Fibroblast of mammary gland (primary cell): ENCODE measurements at regions not wholly inside any gene's neighbourhood (a gene's known extent, or its start where the extent isn't known, plus 50 kb on each side); places are given as distances from the start of the nearest gene placed in this dataset.

Source experiments
- DNase-seq: peaks from one replicate; pipeline ENCODE4 v3.0.0-alpha.2; 2010; ENCODE audit warnings: low read depth
- H3K4me3 ChIP-seq: 2 replicates; pipeline ENCODE4 v1.5.1; 2011; ENCODE audit warnings: low read depth, mild to moderate bottlenecking, low read length, moderate library complexity; ENCODE audit not compliant: control insufficient read depth
- TF ChIP-seq, protein P1 (sequence below): conservative IDR thresholded peaks from 2 replicates; pipeline ENCODE4 v1.5.1; 2011; ENCODE audit warnings: low read depth, low read length, inconsistent platforms; ENCODE audit not compliant: control insufficient read depth, insufficient read depth

DNA sequence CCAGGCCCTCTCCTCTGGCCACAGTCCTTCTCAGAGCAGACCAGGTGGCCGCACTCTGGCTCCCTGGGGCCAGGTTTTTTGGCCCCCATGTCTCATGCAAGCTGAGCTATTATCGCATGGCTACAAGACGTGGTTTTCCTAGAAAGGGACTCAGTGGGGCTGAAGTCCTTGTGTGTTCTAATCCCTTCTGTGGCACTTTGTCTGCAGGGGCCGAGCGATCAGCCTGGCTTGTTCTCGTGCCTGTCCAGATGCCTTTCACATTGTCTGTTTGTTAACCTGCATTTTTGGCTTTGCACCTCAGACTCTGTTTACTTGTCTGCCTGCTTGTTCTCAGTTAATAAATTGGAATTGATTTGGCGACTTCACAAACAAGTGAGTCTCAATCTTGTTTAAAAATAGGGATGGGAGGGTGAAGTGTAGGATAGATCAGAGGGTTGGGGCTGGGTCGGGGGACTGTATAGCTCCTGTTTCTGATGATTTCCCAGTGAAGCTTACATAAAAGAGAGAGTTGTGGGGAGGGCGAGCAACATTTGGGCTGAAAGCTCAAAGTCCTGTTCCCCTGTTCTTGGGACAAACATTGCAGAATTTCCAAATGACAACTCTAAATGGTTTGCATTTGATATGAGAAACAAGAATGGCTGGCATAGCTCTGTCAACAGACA, 440.4 kb downstream of the COG6 start:
- TF ChIP-seq, protein P1, sequence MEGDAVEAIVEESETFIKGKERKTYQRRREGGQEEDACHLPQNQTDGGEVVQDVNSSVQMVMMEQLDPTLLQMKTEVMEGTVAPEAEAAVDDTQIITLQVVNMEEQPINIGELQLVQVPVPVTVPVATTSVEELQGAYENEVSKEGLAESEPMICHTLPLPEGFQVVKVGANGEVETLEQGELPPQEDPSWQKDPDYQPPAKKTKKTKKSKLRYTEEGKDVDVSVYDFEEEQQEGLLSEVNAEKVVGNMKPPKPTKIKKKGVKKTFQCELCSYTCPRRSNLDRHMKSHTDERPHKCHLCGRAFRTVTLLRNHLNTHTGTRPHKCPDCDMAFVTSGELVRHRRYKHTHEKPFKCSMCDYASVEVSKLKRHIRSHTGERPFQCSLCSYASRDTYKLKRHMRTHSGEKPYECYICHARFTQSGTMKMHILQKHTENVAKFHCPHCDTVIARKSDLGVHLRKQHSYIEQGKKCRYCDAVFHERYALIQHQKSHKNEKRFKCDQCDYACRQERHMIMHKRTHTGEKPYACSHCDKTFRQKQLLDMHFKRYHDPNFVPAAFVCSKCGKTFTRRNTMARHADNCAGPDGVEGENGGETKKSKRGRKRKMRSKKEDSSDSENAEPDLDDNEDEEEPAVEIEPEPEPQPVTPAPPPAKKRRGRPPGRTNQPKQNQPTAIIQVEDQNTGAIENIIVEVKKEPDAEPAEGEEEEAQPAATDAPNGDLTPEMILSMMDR, result no peak
- DNase-seq, result no peak
- no peak overlapping the region for H3K4me3 ChIP-seq

- DNase-seq, result no peak
- H3K4me3 ChIP-seq, result no peak overlapping the region
- TF ChIP-seq, protein P1, result no peak
Observed at GRCh38 chr13:40096357-40096901, 441.0 kb downstream of the COG6 start.

GRCh38 chr13:40098246-40098645, 442.8 kb downstream of the COG6 start:
- no peak overlapping the region for H3K4me3 ChIP-seq
- no peak for DNase-seq
- TF ChIP-seq, protein P1, result no peak

- DNase-seq, result no peak
- no peak overlapping the region for H3K4me3 ChIP-seq
- TF ChIP-seq, protein P1, result no peak
Observed at GRCh38 chr13:40101708-40102359, 446.4 kb downstream of the COG6 start.

DNA sequence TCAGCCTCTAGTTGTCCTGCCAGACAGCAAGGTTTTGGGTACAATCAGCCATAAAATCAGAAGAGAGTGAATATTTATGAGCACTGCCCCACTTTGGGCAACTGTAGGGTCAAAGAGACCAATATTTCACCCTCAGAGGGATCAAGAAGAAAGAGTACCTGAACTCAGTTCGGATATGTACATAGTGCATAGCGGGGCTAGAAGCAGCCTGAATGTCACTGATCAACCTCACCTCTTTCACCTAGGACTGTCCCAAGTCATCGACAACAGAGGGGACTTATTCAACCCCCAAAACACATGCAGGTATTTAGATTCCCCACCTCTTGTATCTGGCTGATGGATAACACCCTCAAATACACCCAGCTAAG, 446.9 kb downstream of the COG6 start:
- no peak for DNase-seq

GRCh38 chr13:40102854-40103253, 447.4 kb downstream of the COG6 start:
- H3K4me3 ChIP-seq, result no peak overlapping the region
- TF ChIP-seq, protein P1, result no peak
- DNase-seq, result peak; percentile 94

More for the DNA sequence above, 446.9 kb downstream of the COG6 start:
- TF ChIP-seq, protein P1, result no peak
- H3K4me3 ChIP-seq, result no peak overlapping the region
